ENCODE measurements at regions not wholly inside any gene's neighbourhood (a gene's known extent, or its start where the extent isn't known, plus 50 kb on each side); places are given as distances from the start of the nearest gene placed in this dataset.

DNA sequence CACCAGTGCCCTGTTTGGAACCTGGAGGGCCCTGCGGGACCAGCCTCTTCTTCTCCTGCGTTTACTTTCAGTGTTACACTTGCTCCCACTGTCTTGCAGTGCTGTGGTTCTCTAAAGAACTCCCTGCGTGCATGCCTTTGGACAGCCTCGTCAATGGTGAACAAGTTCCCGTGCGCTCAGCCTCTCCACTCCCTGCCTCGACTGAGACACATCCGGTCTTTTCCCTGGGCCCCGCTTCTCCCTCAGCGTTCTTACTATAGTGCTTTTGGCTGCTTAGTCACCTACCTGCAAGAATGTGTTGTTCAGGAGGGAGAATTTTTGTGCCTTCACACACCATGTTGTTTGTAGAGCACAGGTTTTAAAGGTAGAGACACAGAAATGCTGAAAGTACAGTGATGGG, 520.7 kb upstream of the MKI67 start:
- TF ChIP-seq POLR2A (IDR thresholded peaks at IDR 0.05; ENCODE audit: borderline replicate concordance, extremely low read depth, insufficient read depth, insufficient read length) (no peak), RAD21 (IDR thresholded peaks at IDR 0.05; ENCODE audit: low read depth) (no peak)
